ENCODE measurements at regions not wholly inside any gene's neighbourhood (a gene's known extent, or its start where the extent isn't known, plus 50 kb on each side); places are given as distances from the start of the nearest gene placed in this dataset.

- TF ChIP-seq POLR2A (IDR thresholded peaks at IDR 0.05; ENCODE audit: low read depth, low read length) (no peak), TAF1 (IDR thresholded peaks at IDR 0.05; ENCODE audit: low read depth, low read length) (no peak), SPI1 (IDR thresholded peaks at IDR 0.05; ENCODE audit: low read depth, low read length) (no peak), POLR2AphosphoS5 (IDR thresholded peaks at IDR 0.05; ENCODE audit: low read depth, low read length) (no peak)
- no peak for FAIRE-seq
- no peak for DNase-seq (ENCODE audit: insufficient read length, low spot score)
These were observed 52.0 kb upstream of the CAMK1G start for GRCh38 chr1:209531549-209531948.

Measured in GM12891 (cell line).